Hepatocyte (in vitro differentiated cells): ENCODE measurements at regions not wholly inside any gene's neighbourhood (a gene's known extent, or its start where the extent isn't known, plus 50 kb on each side); places are given as distances from the start of the nearest gene placed in this dataset.

Source experiments
- DNase-seq: peaks from one replicate; pipeline ENCODE4 v3.0.0-alpha.2; 2016; ENCODE audit warnings: low spot score
- H2AFZ ChIP-seq: fragments of 200-600 bp; sonication (generic); 2 replicates; pipeline ENCODE4 v1.6.0; 2016; ENCODE audit warnings: antibody characterized with exemption, mild to moderate bottlenecking
- H3K27ac ChIP-seq: fragments of 200-600 bp; sonication (generic); 2 replicates; pipeline ENCODE4 v1.5.1; 2016; ENCODE audit warnings: mild to moderate bottlenecking
- H3K27me3 ChIP-seq: fragments of 200-600 bp; sonication (generic); 2 replicates; pipeline ENCODE4 v1.6.1; 2016
- H3K36me3 ChIP-seq: fragments of 200-600 bp; sonication (generic); replicated peaks from 2 replicates; pipeline ENCODE4 v1.5.1; 2016; ENCODE audit warnings: low read depth; ENCODE audit not compliant: insufficient read depth
- H3K4me1 ChIP-seq: fragments of 200-600 bp; sonication (generic); 2 replicates; pipeline ENCODE4 v1.5.1; 2016; ENCODE audit warnings: mild to moderate bottlenecking, moderate library complexity; ENCODE audit not compliant: insufficient read depth
- H3K4me2 ChIP-seq: fragments of 200-600 bp; sonication (generic); 2 replicates; pipeline ENCODE4 v1.6.0; 2016
- H3K4me3 ChIP-seq: fragments of 200-600 bp; sonication (generic); 2 replicates; pipeline ENCODE4 v1.5.1; 2016; ENCODE audit warnings: mild to moderate bottlenecking
- H3K79me2 ChIP-seq: fragments of 200-600 bp; sonication (generic); 2 replicates; pipeline ENCODE4 v1.6.0; 2017; ENCODE audit warnings: mild to moderate bottlenecking
- H3K9me2 ChIP-seq: fragments of 200-600 bp; sonication (generic); replicated peaks from 2 replicates; pipeline ENCODE4 v1.6.0; 2017; ENCODE audit warnings: mild to moderate bottlenecking; ENCODE audit not compliant: insufficient read depth
- H3K9me3 ChIP-seq: fragments of 200-600 bp; sonication (generic); 2 replicates; pipeline ENCODE4 v1.5.1; 2016; ENCODE audit warnings: low read depth, mild to moderate bottlenecking
- H4K20me1 ChIP-seq: fragments of 200-600 bp; sonication (generic); 2 replicates; pipeline ENCODE4 v1.6.0; 2016; ENCODE audit warnings: mild to moderate bottlenecking; ENCODE audit not compliant: insufficient read depth, poor library complexity, severe bottlenecking
- EZH2 ChIP-seq: fragments of 200-600 bp; sonication (generic); IDR thresholded peaks from 2 replicates; pipeline ENCODE4 v1.6.1; 2016; ENCODE audit warnings: antibody characterized with exemption, mild to moderate bottlenecking, borderline replicate concordance
- EZH2phosphoT487 ChIP-seq: fragments of 200-600 bp; sonication (generic); IDR thresholded peaks from one replicate; pipeline ENCODE4 v1.6.1; 2018; ENCODE audit warnings: antibody characterized with exemption, mild to moderate bottlenecking, low read depth, moderate library complexity; ENCODE audit not compliant: unreplicated experiment, severe bottlenecking
- WGBS: methylation state at CpG from one replicate; pipeline ENCODE4 v1.1.6; 2016; ENCODE audit warnings: low lambda C conversion rate; ENCODE audit errors: missing lambda C conversion rate; 5-methylcytosine and 5-hydroxymethylcytosine counted together
- TF ChIP-seq, protein P1 (sequence below): fragments of 200-600 bp; sonication (generic); IDR thresholded peaks from 2 replicates; pipeline ENCODE4 v1.5.1; 2016; ENCODE audit warnings: antibody characterized with exemption, mild to moderate bottlenecking; ENCODE audit not compliant: poor library complexity

DNA sequence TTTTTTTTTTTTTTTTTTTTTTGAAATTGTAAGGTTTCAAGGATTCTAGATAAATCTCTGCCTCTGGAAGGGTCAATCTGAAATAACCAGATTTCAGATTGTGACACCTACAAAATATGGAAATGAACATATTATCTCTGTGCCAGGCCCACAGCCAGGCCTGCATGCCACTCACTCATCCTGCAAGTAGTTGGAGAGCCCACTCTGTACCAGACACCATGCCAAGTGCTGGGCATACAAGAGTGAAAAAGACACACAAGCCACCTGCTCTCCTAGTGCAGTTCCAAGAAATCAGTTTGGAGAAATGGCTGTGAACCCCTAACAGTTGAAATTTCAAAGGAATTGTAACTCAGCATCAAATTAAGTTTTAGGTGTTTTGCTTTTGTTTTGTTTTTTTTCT is 145.9 kb upstream of the NOCT start:
- Histone ChIP-seq H3K9me3 (no peaks in the 10 kb centered on the region), H3K27me3 (no peaks in the 10 kb centered on the region), H3K4me2 (no peak overlapping the region), H3K36me3 (no peaks in the 10 kb centered on the region), H4K20me1 (no peaks in the 10 kb centered on the region), H3K27ac (no peak overlapping the region), H3K4me3 (no peak overlapping the region), H3K4me1 (peaks cover 8% of the 10 kb centered on the region), H2AFZ (no peak overlapping the region), H3K9me2 (no peaks in the 10 kb centered on the region), H3K79me2 (no peaks in the 10 kb centered on the region)
- no peak for TF ChIP-seq EZH2
- no peak for TF ChIP-seq EZH2phosphoT487
- TF ChIP-seq, protein P1, sequence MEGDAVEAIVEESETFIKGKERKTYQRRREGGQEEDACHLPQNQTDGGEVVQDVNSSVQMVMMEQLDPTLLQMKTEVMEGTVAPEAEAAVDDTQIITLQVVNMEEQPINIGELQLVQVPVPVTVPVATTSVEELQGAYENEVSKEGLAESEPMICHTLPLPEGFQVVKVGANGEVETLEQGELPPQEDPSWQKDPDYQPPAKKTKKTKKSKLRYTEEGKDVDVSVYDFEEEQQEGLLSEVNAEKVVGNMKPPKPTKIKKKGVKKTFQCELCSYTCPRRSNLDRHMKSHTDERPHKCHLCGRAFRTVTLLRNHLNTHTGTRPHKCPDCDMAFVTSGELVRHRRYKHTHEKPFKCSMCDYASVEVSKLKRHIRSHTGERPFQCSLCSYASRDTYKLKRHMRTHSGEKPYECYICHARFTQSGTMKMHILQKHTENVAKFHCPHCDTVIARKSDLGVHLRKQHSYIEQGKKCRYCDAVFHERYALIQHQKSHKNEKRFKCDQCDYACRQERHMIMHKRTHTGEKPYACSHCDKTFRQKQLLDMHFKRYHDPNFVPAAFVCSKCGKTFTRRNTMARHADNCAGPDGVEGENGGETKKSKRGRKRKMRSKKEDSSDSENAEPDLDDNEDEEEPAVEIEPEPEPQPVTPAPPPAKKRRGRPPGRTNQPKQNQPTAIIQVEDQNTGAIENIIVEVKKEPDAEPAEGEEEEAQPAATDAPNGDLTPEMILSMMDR: no peak
- no peak for DNase-seq

DNA sequence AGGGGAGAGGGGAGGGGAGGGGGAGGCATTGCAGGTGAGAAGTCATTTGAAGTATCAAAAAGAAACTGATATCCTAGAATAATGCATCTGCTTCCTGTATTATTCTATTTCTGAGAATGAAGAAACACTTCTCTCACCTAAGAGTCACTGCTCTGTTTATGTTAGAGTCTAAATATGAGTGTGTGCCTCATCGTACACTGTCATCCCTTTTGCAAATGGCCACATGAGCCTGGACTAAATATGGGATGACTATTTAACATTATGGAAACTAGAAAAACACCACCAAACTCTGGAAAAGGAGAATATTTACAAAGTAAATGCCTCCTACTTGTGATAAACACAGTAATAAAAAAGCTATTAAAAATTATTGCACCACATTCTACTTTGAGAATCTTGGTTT is 146.4 kb upstream of the NOCT start:
- no peaks in the 10 kb centered on the region for H3K79me2 ChIP-seq
- H3K4me1 ChIP-seq: peaks cover 9% of the 10 kb centered on the region
- no peak for TF ChIP-seq EZH2
- TF ChIP-seq, protein P1: no peak
- no peak for TF ChIP-seq EZH2phosphoT487
- H3K27me3 ChIP-seq: no peaks in the 10 kb centered on the region
- no peaks in the 10 kb centered on the region for H3K36me3 ChIP-seq
- H3K9me2 ChIP-seq: no peaks in the 10 kb centered on the region
- DNase-seq: no peak
- no peaks in the 10 kb centered on the region for H4K20me1 ChIP-seq
- H2AFZ ChIP-seq: no peak overlapping the region
- H3K4me3 ChIP-seq: no peak overlapping the region
- H3K9me3 ChIP-seq: no peaks in the 10 kb centered on the region
- H3K4me2 ChIP-seq: no peak overlapping the region
- 68% methylated on average over 1 of the region's 1 CpG for WGBS
- H3K27ac ChIP-seq: no peak overlapping the region

DNA sequence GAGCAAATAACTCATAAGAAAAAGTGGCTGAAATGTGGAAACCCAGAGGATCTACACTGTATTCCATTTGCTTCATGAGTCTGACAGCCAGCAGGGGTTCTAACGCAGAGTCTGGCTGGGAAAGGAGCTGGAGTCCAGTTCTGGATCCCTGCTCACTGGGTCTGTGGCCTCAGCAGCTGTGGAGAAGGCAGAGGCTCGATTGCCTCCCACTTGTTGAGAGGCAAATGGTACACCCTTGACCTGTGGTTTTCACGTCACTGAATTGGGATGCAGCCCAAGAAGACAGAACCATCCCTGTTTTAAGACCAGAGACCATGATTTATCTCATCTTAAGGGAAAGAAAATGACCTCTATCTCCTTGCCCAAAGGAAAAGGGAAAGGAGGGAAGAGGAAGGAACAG is 147.0 kb upstream of the NOCT start:
- no peaks in the 10 kb centered on the region for H4K20me1 ChIP-seq
- no peak overlapping the region for H3K4me3 ChIP-seq
- no peaks in the 10 kb centered on the region for H3K79me2 ChIP-seq
- H3K27ac ChIP-seq: no peak overlapping the region
- no peak overlapping the region for H2AFZ ChIP-seq
- no peak overlapping the region for H3K4me2 ChIP-seq
- no peaks in the 10 kb centered on the region for H3K9me2 ChIP-seq
- DNase-seq: no peak
- no peaks in the 10 kb centered on the region for H3K36me3 ChIP-seq
- H3K27me3 ChIP-seq: no peaks in the 10 kb centered on the region
- peaks cover 9% of the 10 kb centered on the region for H3K4me1 ChIP-seq
- TF ChIP-seq EZH2: no peak
- no peak for TF ChIP-seq EZH2phosphoT487
- TF ChIP-seq, protein P1: no peak
- 77% methylated on average over 3 of the region's 3 CpGs for WGBS
- no peaks in the 10 kb centered on the region for H3K9me3 ChIP-seq

DNA sequence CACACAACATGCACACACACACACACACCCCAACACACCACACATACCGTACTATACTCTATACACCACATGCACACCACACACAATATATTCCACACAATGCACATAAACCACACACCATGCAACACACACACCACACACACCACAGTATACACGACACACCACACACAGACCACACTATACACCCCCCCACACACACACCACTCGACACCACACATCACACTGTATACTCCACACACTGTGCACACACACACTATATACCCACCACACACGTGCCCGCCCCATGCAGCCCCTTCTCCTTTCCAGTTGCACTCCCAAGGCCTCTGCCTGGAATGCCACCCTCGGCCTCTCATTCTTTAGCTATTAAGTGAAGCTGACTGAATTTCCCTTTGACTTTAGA is 148.2 kb upstream of the NOCT start:
- H3K79me2 ChIP-seq: no peaks in the 10 kb centered on the region
- H3K27ac ChIP-seq: no peak overlapping the region
- no peaks in the 10 kb centered on the region for H3K9me3 ChIP-seq
- H3K4me3 ChIP-seq: no peak overlapping the region
- no peak for DNase-seq
- 91% methylated on average over 6 of the region's 6 CpGs for WGBS
- H3K36me3 ChIP-seq: no peaks in the 10 kb centered on the region
- no peaks in the 10 kb centered on the region for H4K20me1 ChIP-seq
- no peak for TF ChIP-seq EZH2
- TF ChIP-seq, protein P1: no peak
- TF ChIP-seq EZH2phosphoT487: no peak
- no peak overlapping the region for H3K4me2 ChIP-seq
- H3K9me2 ChIP-seq: no peaks in the 10 kb centered on the region
- H3K4me1 ChIP-seq: peaks cover 9% of the 10 kb centered on the region
- no peaks in the 10 kb centered on the region for H3K27me3 ChIP-seq
- H2AFZ ChIP-seq: no peak overlapping the region
